KG1 (cell line): ENCODE measurements at regions not wholly inside any gene's neighbourhood (a gene's known extent, or its start where the extent isn't known, plus 50 kb on each side); places are given as distances from the start of the nearest gene placed in this dataset.

Source experiments
- DNase-seq: peaks from one replicate; lab custom pipeline; 2025; lab: John Stamatoyannopoulos, UW

DNA sequence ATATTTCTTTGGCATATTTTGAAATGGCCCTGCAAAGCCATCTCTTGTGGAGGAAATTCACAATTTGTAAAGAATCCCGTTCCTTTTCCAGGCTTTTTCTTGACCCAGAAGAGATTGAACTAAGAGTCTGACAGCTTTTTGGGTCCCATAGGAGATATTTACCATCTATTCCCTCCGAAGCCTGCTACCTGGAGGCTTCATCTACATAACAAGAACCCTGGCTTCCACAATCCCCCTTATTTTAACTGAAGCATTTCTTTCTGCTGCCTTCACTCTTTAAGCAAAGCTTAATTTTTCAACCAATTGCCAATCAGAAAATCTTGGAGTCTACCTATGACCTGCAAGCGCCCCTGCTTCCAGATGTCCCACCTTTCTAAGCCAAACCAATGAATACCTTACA is 248.1 kb upstream of the GADL1 start:
- DNase-seq, result no peak

DNA sequence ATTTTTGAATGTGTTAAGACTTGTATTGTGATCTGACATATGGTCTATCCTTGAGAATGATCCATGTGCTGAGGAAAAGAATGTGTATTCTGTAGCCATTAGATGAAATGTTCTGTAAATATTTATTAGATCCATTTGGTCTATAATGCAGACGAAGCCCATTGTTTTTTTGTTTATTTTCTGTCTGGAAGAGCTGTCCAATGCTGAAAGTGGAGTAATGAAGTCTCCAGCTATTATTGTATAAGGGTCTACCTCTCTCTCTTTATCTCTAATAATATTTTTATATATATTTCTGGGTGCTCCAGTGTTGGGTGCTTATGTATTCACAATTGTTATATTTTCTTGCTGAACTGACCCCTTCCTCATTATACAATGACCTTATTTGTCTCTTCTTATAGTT is 250.6 kb upstream of the GADL1 start:
- DNase-seq, result no peak

DNA sequence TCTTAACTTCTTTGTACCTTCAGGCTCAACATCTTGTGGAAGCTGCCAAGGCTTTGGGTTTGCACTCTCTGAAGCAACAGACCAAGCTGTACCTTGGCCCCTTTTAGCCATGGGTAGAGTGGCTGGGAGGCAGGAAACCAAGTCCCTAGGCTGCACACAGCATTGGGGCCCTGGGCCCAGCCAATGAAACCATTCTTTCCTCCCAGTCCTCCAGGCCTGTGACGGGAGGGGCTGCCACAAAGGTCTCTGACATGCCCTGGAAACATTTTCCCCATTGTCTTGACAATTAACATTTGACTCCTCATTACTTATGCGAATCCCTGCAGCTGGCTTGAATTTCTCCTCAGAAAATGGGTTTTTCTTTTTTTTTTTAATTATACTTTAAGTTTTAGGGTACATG is 253.1 kb upstream of the GADL1 start:
- DNase-seq, result no peak

- DNase-seq, result no peak
Observed at GRCh38 chr3:31157047-31157694, 262.7 kb upstream of the GADL1 start.

DNA sequence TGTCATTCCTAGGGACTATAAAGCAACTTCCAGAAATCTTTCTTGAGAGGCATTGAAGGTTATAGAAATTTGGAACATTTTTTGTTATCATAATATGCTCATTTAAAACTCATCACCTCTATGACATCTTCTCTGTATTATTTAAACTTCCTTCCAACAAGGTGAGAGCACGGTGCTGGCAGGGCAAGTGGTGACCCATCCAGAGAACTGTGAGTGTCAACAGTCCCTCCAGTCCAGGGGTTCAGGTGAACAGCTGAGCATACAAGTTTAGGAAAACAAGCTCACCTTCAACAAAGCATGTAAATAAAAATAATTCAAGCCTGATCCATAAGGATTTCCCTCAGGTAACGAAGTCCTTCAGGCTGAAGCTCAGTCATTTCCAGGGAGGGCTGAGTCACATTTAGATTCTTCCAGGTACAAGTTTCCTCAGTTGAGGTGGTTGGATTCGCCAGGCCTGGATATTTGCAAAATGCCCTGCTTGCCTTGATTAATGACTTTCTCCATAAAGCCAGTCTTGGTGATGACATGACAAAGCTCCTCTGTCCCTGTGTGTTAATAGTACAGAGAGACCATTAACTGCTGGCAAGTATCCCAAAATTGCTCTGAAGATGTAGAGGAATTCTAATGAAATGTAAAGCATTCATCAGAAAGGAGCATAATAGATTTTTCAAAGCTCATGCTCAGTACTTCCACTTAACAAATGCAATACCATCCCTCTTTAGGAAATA is 263.6 kb upstream of the GADL1 start:
- DNase-seq, result no peak

GRCh38 chr3:31159331-31160039 is 265.0 kb upstream of the GADL1 start:
- no peak for DNase-seq

GRCh38 chr3:31161889-31162288 is 267.4 kb upstream of the GADL1 start:
- no peak for DNase-seq

DNA sequence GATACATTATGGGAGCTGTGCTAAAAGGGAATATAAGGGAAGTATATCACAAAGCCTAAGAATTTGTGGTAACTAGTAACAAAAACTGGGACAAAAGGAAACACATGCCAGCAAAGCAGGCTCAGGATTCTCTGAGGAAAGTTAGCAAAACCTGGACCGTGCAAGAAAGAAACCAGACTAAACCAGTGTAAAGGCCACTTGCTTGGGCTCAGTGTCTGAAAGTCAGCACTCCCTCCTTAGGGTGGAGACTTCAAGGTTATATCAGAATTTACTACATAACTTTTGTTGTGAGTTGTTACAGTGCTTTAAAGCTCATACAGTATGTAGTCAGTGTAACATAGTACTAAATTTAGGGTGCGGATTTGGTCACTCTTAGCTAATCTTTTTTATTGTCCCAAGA is 269.9 kb upstream of the GADL1 start:
- DNase-seq, result no peak

GRCh38 chr3:31165399-31165860 is 271.0 kb upstream of the GADL1 start:
- no peak for DNase-seq

- DNase-seq, result no peak
Observed at GRCh38 chr3:31166249-31166885, 271.9 kb upstream of the GADL1 start.

DNA sequence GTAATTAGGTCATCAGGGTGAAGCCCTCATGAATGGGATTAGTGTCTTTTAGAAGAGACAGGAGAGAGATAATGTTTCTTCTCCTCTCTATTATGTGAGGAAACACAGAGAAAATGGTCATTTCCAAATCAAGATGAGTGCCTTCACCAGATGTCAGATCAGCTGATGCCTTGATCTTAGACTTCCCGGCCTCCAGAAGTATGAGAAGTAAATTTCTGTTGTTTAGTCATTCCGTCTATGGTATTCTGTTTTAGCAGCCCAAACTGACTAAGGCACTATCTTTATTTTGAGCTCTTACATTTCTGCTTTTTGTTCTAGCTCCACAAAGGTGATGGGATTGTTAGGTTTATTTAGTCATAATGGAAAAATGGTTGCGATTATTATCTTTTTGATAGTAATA is 273.2 kb upstream of the GADL1 start:
- no peak for DNase-seq

- DNase-seq, result no peak
Observed at GRCh38 chr3:31170932-31171670, 276.6 kb upstream of the GADL1 start.

- DNase-seq, result no peak
Observed at GRCh38 chr3:31172336-31172735, 277.9 kb upstream of the GADL1 start.

GRCh38 chr3:31173118-31173718 is 278.8 kb upstream of the GADL1 start:
- DNase-seq, result no peak

DNA sequence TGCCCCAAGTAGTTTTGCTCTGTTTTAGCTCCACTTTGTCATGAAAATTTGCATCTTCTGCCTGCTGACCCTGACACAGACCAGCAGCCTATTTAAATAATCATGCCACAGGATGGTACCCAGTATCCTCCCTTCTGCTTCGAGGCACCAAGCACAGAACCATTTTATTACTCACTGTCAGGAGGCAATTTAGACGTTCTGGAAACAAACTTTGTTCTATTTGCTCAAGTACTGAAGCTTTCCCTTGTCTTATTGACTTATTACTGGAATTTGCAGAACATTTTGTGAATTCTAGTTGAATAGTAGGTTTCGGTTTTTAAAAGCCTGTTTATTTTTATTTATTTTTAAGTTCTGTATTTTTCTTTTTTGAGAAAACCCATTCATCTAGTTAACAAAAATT is 279.6 kb upstream of the GADL1 start:
- no peak for DNase-seq

DNA sequence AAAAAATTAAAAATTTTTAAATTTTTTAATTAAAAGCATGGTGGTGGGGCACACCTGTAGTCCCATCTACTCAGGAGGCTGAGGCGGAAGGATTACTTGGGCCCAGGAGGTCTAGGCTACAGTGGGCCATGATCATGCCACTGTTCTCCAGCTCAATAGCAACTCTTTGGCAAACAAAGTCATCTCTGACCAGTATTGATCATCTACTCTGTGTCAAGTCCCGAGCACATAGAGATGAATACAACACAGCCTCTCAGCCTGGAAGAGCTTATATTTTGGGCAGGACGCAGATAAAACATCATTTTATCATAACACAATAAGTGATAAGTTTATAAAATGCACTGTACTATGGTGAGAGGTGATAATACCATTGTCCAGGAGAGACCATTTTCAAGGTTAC is 281.6 kb upstream of the GADL1 start:
- no peak for DNase-seq

DNA sequence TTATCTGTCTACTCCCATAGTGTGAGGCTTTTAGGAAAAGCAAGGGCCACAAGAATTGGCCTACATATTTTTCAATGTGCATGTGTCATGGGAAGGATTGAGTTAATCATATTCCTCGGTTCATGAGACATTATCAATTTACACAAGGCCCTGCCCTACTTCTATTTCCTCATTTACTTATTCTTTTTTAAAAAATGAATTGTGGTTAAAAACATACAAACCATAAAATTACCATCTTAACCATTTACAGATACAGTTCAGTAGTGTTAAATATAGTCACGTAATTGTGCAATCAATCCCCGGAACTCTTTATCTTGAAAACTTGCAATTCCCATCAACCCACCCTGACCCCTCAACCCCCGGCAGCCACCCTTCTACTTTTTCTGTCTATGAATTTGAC is 284.0 kb upstream of the GADL1 start:
- no peak for DNase-seq

GRCh38 chr3:31179768-31180167 is 285.3 kb upstream of the GADL1 start:
- no peak for DNase-seq

DNA sequence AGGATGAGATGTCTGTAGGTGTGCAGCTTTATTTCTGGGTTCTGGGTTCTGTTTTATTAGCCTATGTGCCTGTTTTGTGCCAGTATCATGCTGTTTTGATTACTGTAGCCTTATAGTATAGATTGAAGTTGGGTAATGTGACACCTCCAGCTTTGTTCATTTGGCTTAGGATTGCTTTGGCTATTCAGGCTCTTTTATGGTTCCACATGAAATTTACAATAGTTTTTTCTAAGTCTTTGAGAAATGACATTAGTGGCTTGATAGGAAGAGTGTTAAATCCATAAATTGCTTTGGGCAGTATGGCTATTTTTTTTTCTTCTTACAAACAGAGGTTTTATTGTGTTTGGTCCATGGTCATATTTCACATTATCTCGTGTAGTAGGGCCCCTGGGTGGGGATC is 285.8 kb upstream of the GADL1 start:
- DNase-seq, result no peak

DNA sequence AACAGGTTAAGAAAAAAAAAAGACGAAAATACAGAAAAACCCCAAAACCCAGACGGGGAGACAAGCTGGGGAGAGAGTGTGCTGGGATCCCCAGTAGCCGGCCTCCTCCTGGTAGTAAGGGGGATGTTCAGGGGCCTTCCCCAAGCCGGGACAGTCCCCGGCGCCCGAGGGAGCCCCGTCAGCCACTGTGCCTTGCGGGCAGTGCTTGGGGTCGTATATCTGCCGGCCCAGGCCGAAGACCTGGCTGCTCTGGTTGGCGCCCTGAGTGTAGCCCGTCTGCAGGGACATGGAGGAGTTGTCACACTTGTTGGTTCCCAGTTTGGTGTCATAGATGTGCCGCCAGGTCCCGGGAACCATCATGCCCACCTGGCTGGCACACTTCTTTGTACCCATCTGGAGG is 287.2 kb upstream of the GADL1 start:
- no peak for DNase-seq

GRCh38 chr3:31182661-31183060 is 288.2 kb upstream of the GADL1 start:
- DNase-seq, result no peak
